ENCODE measurements at regions not wholly inside any gene's neighbourhood (a gene's known extent, or its start where the extent isn't known, plus 50 kb on each side); places are given as distances from the start of the nearest gene placed in this dataset.
"Not testable (repeated sequence)": the region's sequence is repeated elsewhere in the genome, so short reads cannot be mapped to it uniquely, and the experiment has no call there.

GRCh38 chr2:67571785-67572718 lies 174.9 kb downstream of the ETAA1 start:
- DNase-seq (ENCODE audit: low spot score): no peak

- no peak for DNase-seq (ENCODE audit: low spot score)
These were observed 175.7 kb downstream of the ETAA1 start for GRCh38 chr2:67572721-67573435.

GRCh38 chr2:67574230-67574629 lies 177.1 kb downstream of the ETAA1 start:
- no peak for DNase-seq (ENCODE audit: low spot score)

GRCh38 chr2:67576226-67576625 lies 179.1 kb downstream of the ETAA1 start:
- no peak for DNase-seq (ENCODE audit: low spot score)

GRCh38 chr2:67576991-67577390 lies 179.9 kb downstream of the ETAA1 start:
- DNase-seq (ENCODE audit: low spot score): no peak

GRCh38 chr2:67579216-67579615 lies 182.1 kb downstream of the ETAA1 start:
- DNase-seq (ENCODE audit: low spot score): no peak

- no peak for DNase-seq (ENCODE audit: low spot score)
These were observed 182.7 kb downstream of the ETAA1 start for GRCh38 chr2:67579806-67580205.

- no peak for DNase-seq (ENCODE audit: low spot score)
These were observed 184.6 kb downstream of the ETAA1 start for GRCh38 chr2:67581751-67582150.

GRCh38 chr2:67583185-67583584 lies 186.1 kb downstream of the ETAA1 start:
- no peak for DNase-seq (ENCODE audit: low spot score)

GRCh38 chr2:67585400-67585799 lies 188.3 kb downstream of the ETAA1 start:
- no peak for DNase-seq (ENCODE audit: low spot score)

- DNase-seq (ENCODE audit: low spot score): not testable (repeated sequence)
These were observed 192.0 kb downstream of the ETAA1 start for GRCh38 chr2:67589121-67589520.

GRCh38 chr2:67594522-67594921 lies 197.4 kb downstream of the ETAA1 start:
- DNase-seq (ENCODE audit: low spot score): not testable (repeated sequence)

GRCh38 chr2:67596871-67597270 lies 199.7 kb downstream of the ETAA1 start:
- no peak for DNase-seq (ENCODE audit: low spot score)

GRCh38 chr2:67599561-67599960 lies 202.4 kb downstream of the ETAA1 start:
- DNase-seq (ENCODE audit: low spot score): no peak

GRCh38 chr2:67600222-67600871 lies 203.2 kb downstream of the ETAA1 start:
- DNase-seq (ENCODE audit: low spot score): no peak

- DNase-seq (ENCODE audit: low spot score): no peak
These were observed 203.8 kb downstream of the ETAA1 start for GRCh38 chr2:67600946-67601345.

GRCh38 chr2:67604360-67604759 lies 207.2 kb downstream of the ETAA1 start:
- no peak for DNase-seq (ENCODE audit: low spot score)

- no peak for DNase-seq (ENCODE audit: low spot score)
These were observed 215.5 kb downstream of the ETAA1 start for GRCh38 chr2:67612576-67613042.

GRCh38 chr2:67613227-67613626 lies 216.1 kb downstream of the ETAA1 start:
- no peak for DNase-seq (ENCODE audit: low spot score)

GRCh38 chr2:67614454-67614853 lies 217.3 kb downstream of the ETAA1 start:
- no peak for DNase-seq (ENCODE audit: low spot score)

- DNase-seq (ENCODE audit: low spot score): no peak
These were observed 219.6 kb downstream of the ETAA1 start for GRCh38 chr2:67616749-67617148.

- DNase-seq (ENCODE audit: low spot score): no peak
These were observed 222.1 kb downstream of the ETAA1 start for GRCh38 chr2:67619204-67619603.
